HEK293 (cell line): ENCODE measurements at regions not wholly inside any gene's neighbourhood (a gene's known extent, or its start where the extent isn't known, plus 50 kb on each side); places are given as distances from the start of the nearest gene placed in this dataset.

Experiments
- CTCF ChIA-PET: fragments of 350-600 bp; formaldehyde crosslinking; extraction: SDS; loops from one replicate; lab custom pipeline; 2021; ENCODE audit warnings: antibody characterized with exemption; lab: Yijun Ruan, JAX
- POLR2A ChIA-PET: fragments of 300-600 bp; formaldehyde crosslinking; extraction: SDS; loops from one replicate; lab custom pipeline; 2020; ENCODE audit warnings: antibody characterized with exemption, inconsistent platforms; lab: Yijun Ruan, JAX
- H3K27ac ChIP-seq: fragments of 200-500 bp; sonication (Bioruptor generic); 2 replicates; pipeline ENCODE4 v1.5.1; 2014; ENCODE audit warnings: low read depth, low read length, control low read depth, inconsistent platforms; ENCODE audit errors: extremely low read depth
- H3K36me3 ChIP-seq, 2 experiments: fragments of 200-500 bp in 1 of 2; sonication (Bioruptor generic) in 1 of 2; 1 replicate in 1 of 2; 2 replicates in 1 of 2; pipeline ENCODE4 v1.5.1; 2014 to 2017; ENCODE audit warnings: inconsistent platforms in 2 of 2, low read length in 2 of 2; ENCODE audit not compliant: control insufficient read depth in 2 of 2, insufficient read depth in 1 of 2
- H3K4me1 ChIP-seq: fragments of 200-500 bp; sonication (Bioruptor generic); 2 replicates; pipeline ENCODE4 v1.5.1; 2014; ENCODE audit warnings: mild to moderate bottlenecking, low read length, inconsistent platforms; ENCODE audit not compliant: control insufficient read depth, insufficient read depth
- H3K4me3 ChIP-seq: 2 replicates; pipeline ENCODE4 v1.5.1; 2011; ENCODE audit warnings: low read depth, mild to moderate bottlenecking, control low read depth, low read length, moderate library complexity
- H3K9me3 ChIP-seq: fragments of 200-500 bp; sonication (Bioruptor generic); 2 replicates; pipeline ENCODE4 v1.5.1; 2014; ENCODE audit warnings: low read depth, low read length, inconsistent platforms; ENCODE audit not compliant: control insufficient read depth, insufficient read depth
- AEBP2 ChIP-seq: fragments of 450-650 bp; formaldehyde crosslinking; IDR thresholded peaks from 2 replicates; pipeline ENCODE4 v1.5.1; 2016; ENCODE audit warnings: missing biosample characterization, missing genetic modification characterization, borderline replicate concordance
- EGR2 ChIP-seq: fragments of 450-650 bp; formaldehyde crosslinking; IDR thresholded peaks from 2 replicates; pipeline ENCODE4 v1.5.1; 2016; ENCODE audit warnings: low read depth, missing biosample characterization, missing genetic modification characterization
- GLI4 ChIP-seq: fragments of 450-650 bp; formaldehyde crosslinking; IDR thresholded peaks from 2 replicates; pipeline ENCODE4 v1.5.1; 2016; ENCODE audit warnings: missing biosample characterization, missing genetic modification characterization
- MZF1 ChIP-seq: fragments of 450-650 bp; formaldehyde crosslinking; IDR thresholded peaks from 2 replicates; pipeline ENCODE4 v1.5.1; 2017; ENCODE audit warnings: missing biosample characterization, missing genetic modification characterization, borderline replicate concordance
- PRDM1 ChIP-seq: fragments of 450-650 bp; formaldehyde crosslinking; IDR thresholded peaks from 2 replicates; pipeline ENCODE4; 2016; ENCODE audit warnings: missing biosample characterization, missing genetic modification characterization
- WT1 ChIP-seq: fragments of 450-650 bp; formaldehyde crosslinking; IDR thresholded peaks from 2 replicates; pipeline ENCODE4 v1.5.1; 2016; ENCODE audit warnings: missing biosample characterization, missing genetic modification characterization
- ZBTB1 ChIP-seq: fragments of 450-650 bp; formaldehyde crosslinking; IDR thresholded peaks from 2 replicates; pipeline ENCODE4 v1.5.1; 2016; ENCODE audit warnings: missing biosample characterization, missing genetic modification characterization
- ZBTB10 ChIP-seq: fragments of 450-650 bp; formaldehyde crosslinking; IDR thresholded peaks from 2 replicates; pipeline ENCODE4 v1.5.1; 2016; ENCODE audit warnings: missing biosample characterization, missing genetic modification characterization
- ZNF133 ChIP-seq: fragments of 450-650 bp; formaldehyde crosslinking; IDR thresholded peaks from 2 replicates; pipeline ENCODE4 v1.5.1; 2016; ENCODE audit warnings: missing biosample characterization, missing genetic modification characterization
- ZNF138 ChIP-seq: fragments of 450-650 bp; formaldehyde crosslinking; IDR thresholded peaks from 2 replicates; pipeline ENCODE4 v1.5.1; 2016; ENCODE audit warnings: missing biosample characterization, missing genetic modification characterization, borderline replicate concordance
- ZNF174 ChIP-seq: fragments of 450-650 bp; formaldehyde crosslinking; IDR thresholded peaks from 2 replicates; pipeline ENCODE4 v1.5.0; 2017; ENCODE audit warnings: missing biosample characterization, mild to moderate bottlenecking, missing genetic modification characterization
- ZNF202 ChIP-seq: fragments of 450-650 bp; formaldehyde crosslinking; IDR thresholded peaks from 2 replicates; pipeline ENCODE4 v1.5.1; 2016; ENCODE audit warnings: missing biosample characterization, missing genetic modification characterization, borderline replicate concordance
- ZNF274 ChIP-seq, 2 experiments: fragments of 200-500 bp in 1 of 2; fragments of 450-650 bp in 1 of 2; sonication (Bioruptor generic) in 1 of 2; formaldehyde crosslinking in 1 of 2; IDR thresholded peaks; 2 replicates each; pipeline versions ENCODE4 v1.5.1 to v1.6.1; 2014 to 2016; ENCODE audit warnings: borderline replicate concordance in 1 of 2, inconsistent platforms in 1 of 2, low read length in 1 of 2, missing biosample characterization in 1 of 2, missing genetic modification characterization in 1 of 2
- ZNF362 ChIP-seq: fragments of 450-650 bp; formaldehyde crosslinking; IDR thresholded peaks from 2 replicates; pipeline ENCODE4 v1.5.1; 2016; ENCODE audit warnings: missing biosample characterization, missing genetic modification characterization
- ZNF513 ChIP-seq: fragments of 450-650 bp; IDR thresholded peaks from 2 replicates; pipeline ENCODE4 v1.5.1; 2018; ENCODE audit warnings: missing biosample characterization, missing genetic modification characterization
- ZNF561 ChIP-seq: fragments of 450-650 bp; IDR thresholded peaks from 2 replicates; pipeline ENCODE4 v1.5.1; 2018; ENCODE audit warnings: missing biosample characterization, missing genetic modification characterization, borderline replicate concordance
- ZNF677 ChIP-seq: fragments of 450-650 bp; IDR thresholded peaks from 2 replicates; pipeline ENCODE4 v1.5.0; 2018; ENCODE audit warnings: missing biosample characterization, mild to moderate bottlenecking, missing genetic modification characterization, moderate library complexity
- ZNF747 ChIP-seq: fragments of 450-650 bp; formaldehyde crosslinking; IDR thresholded peaks from 2 replicates; pipeline ENCODE4 v1.5.1; 2016; ENCODE audit warnings: missing biosample characterization, missing genetic modification characterization
- ZNF777 ChIP-seq: fragments of 450-650 bp; formaldehyde crosslinking; IDR thresholded peaks from 2 replicates; pipeline ENCODE4 v1.5.1; 2017; ENCODE audit warnings: missing biosample characterization, missing genetic modification characterization, borderline replicate concordance
- ZNF843 ChIP-seq: fragments of 450-650 bp; formaldehyde crosslinking; IDR thresholded peaks from 2 replicates; pipeline ENCODE4 v1.5.1; 2016; ENCODE audit warnings: missing biosample characterization, missing genetic modification characterization
- ZSCAN18 ChIP-seq: fragments of 450-650 bp; formaldehyde crosslinking; IDR thresholded peaks from 2 replicates; pipeline ENCODE4 v1.5.1; 2016; ENCODE audit warnings: missing biosample characterization, missing genetic modification characterization
- TF ChIP-seq, protein P1 (sequence below): fragments of 450-650 bp; formaldehyde crosslinking; IDR thresholded peaks from 2 replicates; pipeline ENCODE4 v1.5.1; 2016; ENCODE audit warnings: missing biosample characterization, missing genetic modification characterization
- TF ChIP-seq, protein P2 (sequence below): fragments of 450-650 bp; formaldehyde crosslinking; IDR thresholded peaks from 2 replicates; pipeline ENCODE4; 2016; ENCODE audit warnings: missing biosample characterization, missing genetic modification characterization

- TF ChIP-seq, protein P1, sequence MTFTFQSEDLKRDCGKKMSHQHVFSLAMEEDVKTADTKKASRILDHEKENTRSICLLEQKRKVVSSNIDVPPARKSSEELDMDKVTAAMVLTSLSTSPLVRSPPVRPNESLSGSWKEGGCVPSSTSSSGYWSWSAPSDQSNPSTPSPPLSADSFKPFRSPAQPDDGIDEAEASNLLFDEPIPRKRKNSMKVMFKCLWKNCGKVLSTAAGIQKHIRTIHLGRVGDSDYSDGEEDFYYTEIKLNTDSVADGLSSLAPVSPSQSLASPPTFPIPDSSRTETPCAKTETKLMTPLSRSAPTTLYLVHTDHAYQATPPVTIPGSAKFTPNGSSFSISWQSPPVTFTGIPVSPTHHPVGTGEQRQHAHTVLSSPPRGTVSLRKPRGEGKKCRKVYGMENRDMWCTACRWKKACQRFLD: no peak
- TF ChIP-seq AEBP2 (tag by site-specific recombination) (no peak), WT1 (tag by site-specific recombination) (no peak), ZNF174 (tag by site-specific recombination) (no peak), EGR2 (no peak), MZF1 (no peak), GLI4 (tag by site-specific recombination) (no peak), PRDM1 (tag by site-specific recombination) (no peak), ZNF138 (no peak), ZBTB1 (tag by site-specific recombination) (no peak), ZNF747 (tag by site-specific recombination) (no peak), ZBTB10 (tag by site-specific recombination) (no peak), ZNF513 (tag by site-specific recombination) (no peak), ZNF677 (tag by site-specific recombination) (no peak), ZNF202 (tag by site-specific recombination) (no peak), ZNF133 (tag by site-specific recombination) (no peak)
- TF ChIP-seq, protein P2, sequence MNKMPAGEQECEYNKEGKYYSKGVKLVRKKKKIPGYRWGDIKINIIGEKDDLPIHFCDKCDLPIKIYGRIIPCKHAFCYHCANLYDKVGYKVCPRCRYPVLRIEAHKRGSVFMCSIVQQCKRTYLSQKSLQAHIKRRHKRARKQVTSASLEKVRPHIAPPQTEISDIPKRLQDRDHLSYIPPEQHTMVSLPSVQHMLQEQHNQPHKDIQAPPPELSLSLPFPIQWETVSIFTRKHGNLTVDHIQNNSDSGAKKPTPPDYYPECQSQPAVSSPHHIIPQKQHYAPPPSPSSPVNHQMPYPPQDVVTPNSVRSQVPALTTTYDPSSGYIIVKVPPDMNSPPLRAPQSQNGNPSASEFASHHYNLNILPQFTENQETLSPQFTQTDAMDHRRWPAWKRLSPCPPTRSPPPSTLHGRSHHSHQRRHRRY (tag by site-specific recombination): no peak
- POLR2A ChIA-PET: no interaction called here
- Histone ChIP-seq H3K27ac (no peak overlapping the region), H3K36me3 (no peaks in the 10 kb centered on the region), H3K4me3 (no peak overlapping the region), H3K4me1 (no peaks in the 10 kb centered on the region), H3K9me3 (no peaks in the 10 kb centered on the region)
- CTCF ChIA-PET: interaction anchor here (0.9 to 1.0 kb wide), 2 partner anchors 10 to 53 kb away, joined by 4 read pairs; no protein-coding TSS in a partner anchor
Observed at GRCh38 chr16:48064971-48065370, 90.8 kb downstream of the ABCC12 start.

- TF ChIP-seq ZNF362 (tag by site-specific recombination) (no peak), ZNF843 (no peak), ZNF274 (IDR thresholded peaks at IDR 0.05; ENCODE audit: low read length) (no peak), ZNF274 (tag by site-specific recombination; IDR thresholded peaks at IDR 0.05; ENCODE audit: borderline replicate concordance) (no peak), ZSCAN18 (tag by site-specific recombination) (no peak), ZNF561 (tag by site-specific recombination) (no peak), WT1 (tag by site-specific recombination) (no peak), ZNF777 (tag by site-specific recombination) (no peak)
- Histone ChIP-seq H3K4me1 (no peaks in the 10 kb centered on the region), H3K36me3 (no peaks in the 10 kb centered on the region), H3K27ac (no peak overlapping the region), H3K4me3 (no peak overlapping the region), H3K9me3 (no peaks in the 10 kb centered on the region)
- POLR2A ChIA-PET: no interaction called here
- CTCF ChIA-PET: no interaction called here
Observed at GRCh38 chr16:48062681-48063080, 93.1 kb downstream of the ABCC12 start.
